NCI-H146 (cell line): ENCODE measurements at regions not wholly inside any gene's neighbourhood (a gene's known extent, or its start where the extent isn't known, plus 50 kb on each side); places are given as distances from the start of the nearest gene placed in this dataset.

ENCODE experiments used
- DNase-seq: peaks from one replicate; lab custom pipeline; 2025; lab: John Stamatoyannopoulos, UW

- DNase-seq: no peak
These were observed 81.1 kb upstream of the RPS23 start for GRCh38 chr5:82359272-82359671.

- DNase-seq: no peak
These were observed 80.3 kb upstream of the RPS23 start for GRCh38 chr5:82358457-82358856.

GRCh38 chr5:82356808-82357671 lies 78.9 kb upstream of the RPS23 start:
- no peak for DNase-seq

- no peak for DNase-seq
These were observed 77.9 kb upstream of the RPS23 start for GRCh38 chr5:82356021-82356420.

GRCh38 chr5:82355496-82355895 lies 77.3 kb upstream of the RPS23 start:
- no peak for DNase-seq

- DNase-seq: no peak
These were observed 76.9 kb upstream of the RPS23 start for GRCh38 chr5:82355053-82355452.

GRCh38 chr5:82354543-82354942 lies 76.4 kb upstream of the RPS23 start:
- DNase-seq: no peak

- DNase-seq: no peak
These were observed 75.4 kb upstream of the RPS23 start for GRCh38 chr5:82353522-82353921.

GRCh38 chr5:82352146-82352791 lies 74.1 kb upstream of the RPS23 start:
- DNase-seq: no peak

GRCh38 chr5:82351754-82352145 lies 73.6 kb upstream of the RPS23 start:
- DNase-seq: peak; percentile 19

- DNase-seq: no peak
These were observed 73.1 kb upstream of the RPS23 start for GRCh38 chr5:82351297-82351696.

- no peak for DNase-seq
These were observed 71.5 kb upstream of the RPS23 start for GRCh38 chr5:82349652-82350051.

GRCh38 chr5:82348784-82349425 lies 70.8 kb upstream of the RPS23 start:
- DNase-seq: no peak

- no peak for DNase-seq
These were observed 69.2 kb upstream of the RPS23 start for GRCh38 chr5:82347201-82347865.

GRCh38 chr5:82346399-82347165 lies 68.4 kb upstream of the RPS23 start:
- DNase-seq: no peak

GRCh38 chr5:82345108-82345507 lies 67.0 kb upstream of the RPS23 start:
- DNase-seq: no peak

GRCh38 chr5:82341325-82341724 lies 63.2 kb upstream of the RPS23 start:
- no peak for DNase-seq

GRCh38 chr5:82340799-82341198 lies 62.6 kb upstream of the RPS23 start:
- DNase-seq: no peak

- DNase-seq: no peak
These were observed 61.6 kb upstream of the RPS23 start for GRCh38 chr5:82339792-82340191.

- no peak for DNase-seq
These were observed 60.7 kb upstream of the RPS23 start for GRCh38 chr5:82338771-82339373.

GRCh38 chr5:82336959-82337351 lies 58.8 kb upstream of the RPS23 start:
- no peak for DNase-seq
